ENCODE measurements at regions not wholly inside any gene's neighbourhood (a gene's known extent, or its start where the extent isn't known, plus 50 kb on each side); places are given as distances from the start of the nearest gene placed in this dataset.

DNA sequence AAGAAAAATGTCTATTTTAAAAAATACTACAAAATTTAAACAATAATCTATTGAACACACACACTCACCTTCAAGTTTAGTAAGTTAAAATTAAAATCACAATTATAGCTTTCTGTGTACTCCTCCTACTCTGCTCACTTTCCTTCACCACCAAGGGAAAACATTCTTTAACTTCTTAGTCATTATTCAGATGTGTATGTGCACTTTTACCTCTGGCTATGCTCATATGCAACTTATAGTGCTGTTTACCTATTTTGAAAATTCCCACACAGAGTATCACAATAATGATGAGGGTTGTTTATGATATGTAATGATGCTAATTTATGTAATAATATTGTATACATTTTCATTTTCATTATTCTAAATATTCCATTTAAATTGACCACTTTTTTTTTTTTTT is 661.4 kb downstream of the MRPL39 start:
- no peak overlapping the region for H3K27ac Mint-ChIP-seq
- no peak overlapping the region for H3K4me3 Mint-ChIP-seq
- no peaks in the 10 kb centered on the region for H3K27me3 Mint-ChIP-seq
- H3K4me1 Mint-ChIP-seq (ENCODE audit: low read depth in 2 of 2) = no peaks in the 10 kb centered on the region
- ATAC-seq (no peak), DNase-seq (ENCODE audit: low spot score) (no peak)
- peaks cover 18% of the 10 kb centered on the region for H3K9me3 Mint-ChIP-seq
- H3K36me3 Mint-ChIP-seq = no peaks in the 10 kb centered on the region

GRCh38 chr21:24941316-24942185 is 665.7 kb downstream of the MRPL39 start:
- no peak for ATAC-seq
- Mint-ChIP-seq H3K36me3 (no peaks in the 10 kb centered on the region), H3K4me3 (no peak overlapping the region), H3K9me3 (peaks cover 15% of the 10 kb centered on the region), H3K27me3 (no peaks in the 10 kb centered on the region), H3K27ac (no peak overlapping the region), H3K4me1 (ENCODE audit: low read depth in 2 of 2) (no peaks in the 10 kb centered on the region)
- no peak for DNase-seq (ENCODE audit: low spot score)

DNA sequence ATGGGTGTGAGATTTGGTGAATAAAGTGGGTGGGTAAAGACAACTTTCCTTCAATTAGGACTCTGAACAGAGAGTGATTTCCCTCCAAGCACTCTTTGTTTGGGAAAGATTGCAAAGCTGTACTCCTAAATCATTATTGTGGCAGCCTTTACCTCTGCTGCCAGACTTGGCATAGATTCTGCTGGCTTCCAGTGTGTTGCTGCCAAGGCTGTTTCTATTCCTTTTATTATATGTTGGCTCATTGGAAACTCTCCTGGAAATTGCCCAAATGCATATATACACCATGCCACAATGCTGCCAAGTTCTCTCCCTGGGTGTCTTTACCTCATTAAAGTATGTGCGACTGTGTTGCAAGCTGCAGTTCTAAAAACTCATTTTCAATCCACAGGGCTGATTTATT is 668.0 kb downstream of the MRPL39 start:
- no peaks in the 10 kb centered on the region for H3K4me1 Mint-ChIP-seq (ENCODE audit: low read depth in 2 of 2)
- no peak overlapping the region for H3K4me3 Mint-ChIP-seq
- DNase-seq (ENCODE audit: low spot score) (no peak), ATAC-seq (no peak)
- no peaks in the 10 kb centered on the region for H3K36me3 Mint-ChIP-seq
- no peak overlapping the region for H3K27ac Mint-ChIP-seq
- H3K9me3 Mint-ChIP-seq = peaks cover 11% of the 10 kb centered on the region
- H3K27me3 Mint-ChIP-seq = no peaks in the 10 kb centered on the region

GRCh38 chr21:24938573-24938972 is 668.7 kb downstream of the MRPL39 start:
- Mint-ChIP-seq H3K9me3 (peaks cover 11% of the 10 kb centered on the region), H3K27me3 (no peaks in the 10 kb centered on the region), H3K36me3 (no peaks in the 10 kb centered on the region), H3K4me3 (no peak overlapping the region), H3K4me1 (ENCODE audit: low read depth in 2 of 2) (no peaks in the 10 kb centered on the region), H3K27ac (no peak overlapping the region)
- ATAC-seq = no peak
- no peak for DNase-seq (ENCODE audit: low spot score)

- no peaks in the 10 kb centered on the region for H3K27me3 Mint-ChIP-seq
- H3K9me3 Mint-ChIP-seq = peaks cover 7% of the 10 kb centered on the region
- ATAC-seq (no peak), DNase-seq (ENCODE audit: low spot score) (no peak)
- H3K27ac Mint-ChIP-seq = no peak overlapping the region
- no peaks in the 10 kb centered on the region for H3K4me1 Mint-ChIP-seq (ENCODE audit: low read depth in 2 of 2)
- H3K4me3 Mint-ChIP-seq = no peak overlapping the region
- no peaks in the 10 kb centered on the region for H3K36me3 Mint-ChIP-seq
These were observed 671.3 kb downstream of the MRPL39 start for GRCh38 chr21:24935991-24936390.

GRCh38 chr21:24910591-24910990 is 696.7 kb downstream of the MRPL39 start:
- DNase-seq (ENCODE audit: low spot score) (no peak), ATAC-seq (no peak)
- no peak overlapping the region for H3K27ac Mint-ChIP-seq
- no peaks in the 10 kb centered on the region for H3K36me3 Mint-ChIP-seq
- H3K4me1 Mint-ChIP-seq (ENCODE audit: low read depth in 2 of 2) = no peaks in the 10 kb centered on the region
- H3K9me3 Mint-ChIP-seq = peaks cover 7% of the 10 kb centered on the region
- H3K4me3 Mint-ChIP-seq = no peak overlapping the region
- H3K27me3 Mint-ChIP-seq = no peaks in the 10 kb centered on the region

DNA sequence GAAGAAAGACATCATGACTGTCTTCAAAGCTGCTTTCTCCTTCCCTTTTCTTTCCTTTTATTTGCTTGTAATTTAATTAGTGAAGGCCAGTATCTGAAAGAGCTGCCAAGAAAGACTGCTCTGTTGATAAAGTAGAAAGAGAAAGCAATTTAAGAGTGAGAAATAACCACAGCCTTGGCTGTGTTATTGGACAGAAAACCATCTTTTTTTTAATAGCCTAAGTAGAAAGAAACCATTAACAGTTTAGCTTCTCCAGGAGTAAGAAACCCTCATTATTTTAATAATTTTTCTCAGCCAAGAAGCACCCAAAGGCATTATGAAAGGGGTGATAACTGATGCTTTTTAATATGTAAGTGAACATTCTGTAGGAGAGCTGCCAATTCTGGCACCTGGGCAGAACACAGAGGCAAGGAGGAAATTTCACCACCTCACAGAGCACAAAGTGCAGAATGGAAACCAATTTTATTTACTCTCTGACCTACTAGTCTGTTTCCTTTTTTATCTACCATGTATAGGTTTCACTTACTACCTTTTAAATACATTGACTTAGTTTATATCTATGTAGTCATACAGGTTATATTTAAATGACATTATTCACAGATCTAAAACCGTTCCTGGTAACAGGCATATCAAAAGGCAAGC is 703.2 kb downstream of the MRPL39 start:
- DNase-seq (ENCODE audit: low spot score) (no peak), ATAC-seq (no peak)
- Mint-ChIP-seq H3K27ac (no peak overlapping the region), H3K4me3 (no peak overlapping the region), H3K36me3 (no peaks in the 10 kb centered on the region), H3K9me3 (peaks cover 5% of the 10 kb centered on the region), H3K4me1 (ENCODE audit: low read depth in 2 of 2) (no peaks in the 10 kb centered on the region), H3K27me3 (no peaks in the 10 kb centered on the region)

GRCh38 chr21:24899138-24899537 is 708.1 kb downstream of the MRPL39 start:
- H3K9me3 Mint-ChIP-seq = peaks cover 8% of the 10 kb centered on the region
- no peak overlapping the region for H3K27ac Mint-ChIP-seq
- H3K4me3 Mint-ChIP-seq = no peak overlapping the region
- no peaks in the 10 kb centered on the region for H3K27me3 Mint-ChIP-seq
- ATAC-seq = no peak
- no peak for DNase-seq (ENCODE audit: low spot score)
- H3K4me1 Mint-ChIP-seq (ENCODE audit: low read depth in 2 of 2) = no peaks in the 10 kb centered on the region
- H3K36me3 Mint-ChIP-seq = no peaks in the 10 kb centered on the region

DNA sequence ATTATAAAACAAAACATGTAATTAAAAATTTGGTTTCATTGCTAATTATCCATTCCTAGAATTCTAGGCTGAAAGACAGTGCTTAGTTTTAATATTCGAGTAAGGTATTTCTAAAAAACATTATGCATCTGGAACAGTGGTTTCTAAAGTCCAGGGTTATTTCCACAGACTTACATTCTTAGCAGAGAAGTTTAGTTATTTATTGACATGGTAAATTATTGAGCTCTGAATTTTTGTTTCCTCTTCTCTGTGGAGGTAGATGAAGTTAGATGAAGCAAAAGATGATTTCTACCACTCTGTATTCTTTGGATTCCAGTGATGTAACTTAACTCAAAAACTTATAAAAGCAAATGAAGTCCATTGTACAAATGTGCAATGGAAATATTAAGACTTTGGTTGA is 709.4 kb downstream of the MRPL39 start:
- H3K4me3 Mint-ChIP-seq = no peak overlapping the region
- H3K27ac Mint-ChIP-seq = no peak overlapping the region
- no peak for DNase-seq (ENCODE audit: low spot score)

GRCh38 chr21:24896735-24897124 is 710.6 kb downstream of the MRPL39 start:
- Mint-ChIP-seq H3K27ac (no peak overlapping the region), H3K4me1 (ENCODE audit: low read depth in 2 of 2) (no peaks in the 10 kb centered on the region), H3K36me3 (no peaks in the 10 kb centered on the region), H3K27me3 (no peaks in the 10 kb centered on the region), H3K9me3 (peaks cover 3% of the 10 kb centered on the region), H3K4me3 (no peak overlapping the region)
- ATAC-seq (no peak), DNase-seq (ENCODE audit: low spot score) (no peak)

More for the DNA sequence above, 709.4 kb downstream of the MRPL39 start:
- H3K27me3 Mint-ChIP-seq = no peaks in the 10 kb centered on the region
- no peak for ATAC-seq
- no peaks in the 10 kb centered on the region for H3K4me1 Mint-ChIP-seq (ENCODE audit: low read depth in 2 of 2)
- peaks cover 8% of the 10 kb centered on the region for H3K9me3 Mint-ChIP-seq
- no peaks in the 10 kb centered on the region for H3K36me3 Mint-ChIP-seq

- Mint-ChIP-seq H3K4me1 (ENCODE audit: low read depth in 2 of 2) (no peaks in the 10 kb centered on the region), H3K27me3 (no peaks in the 10 kb centered on the region), H3K36me3 (no peaks in the 10 kb centered on the region), H3K27ac (no peak overlapping the region), H3K4me3 (no peak overlapping the region), H3K9me3 (peaks cover 3% of the 10 kb centered on the region)
- no peak for DNase-seq (ENCODE audit: low spot score)
- no peak for ATAC-seq
These were observed 711.2 kb downstream of the MRPL39 start for GRCh38 chr21:24895885-24896734.

GRCh38 chr21:24894324-24894723 is 713.0 kb downstream of the MRPL39 start:
- Mint-ChIP-seq H3K4me3 (no peak overlapping the region), H3K36me3 (no peaks in the 10 kb centered on the region), H3K27me3 (no peaks in the 10 kb centered on the region), H3K9me3 (peaks cover 3% of the 10 kb centered on the region), H3K4me1 (ENCODE audit: low read depth in 2 of 2) (no peaks in the 10 kb centered on the region), H3K27ac (no peak overlapping the region)
- ATAC-seq = no peak
- DNase-seq (ENCODE audit: low spot score) = no peak

DNA sequence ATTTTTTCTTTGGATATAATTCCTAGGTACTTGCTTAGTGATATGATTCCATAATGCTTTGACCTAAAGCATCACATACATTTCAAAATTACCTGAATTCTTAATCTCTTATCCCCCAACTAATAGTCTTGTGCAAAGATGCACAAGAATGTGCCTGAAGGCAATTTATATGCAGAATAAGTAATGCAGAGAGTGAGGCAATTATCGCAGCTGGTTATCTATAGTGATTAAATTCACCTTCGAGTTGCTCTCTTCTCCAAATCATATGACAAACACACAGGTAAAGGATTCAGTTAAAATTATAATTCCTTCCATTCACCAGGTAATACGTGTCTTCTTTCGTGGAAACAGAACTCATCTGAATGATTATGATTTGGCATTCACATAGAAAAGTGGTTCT is 717.3 kb downstream of the MRPL39 start:
- Mint-ChIP-seq H3K4me3 (no peak overlapping the region), H3K27me3 (no peaks in the 10 kb centered on the region), H3K36me3 (no peaks in the 10 kb centered on the region), H3K4me1 (ENCODE audit: low read depth in 2 of 2) (no peaks in the 10 kb centered on the region), H3K27ac (no peak overlapping the region), H3K9me3 (peaks cover under 1% of the 10 kb centered on the region)
- ATAC-seq = no peak
- no peak for DNase-seq (ENCODE audit: low spot score)

- no peak for DNase-seq (ENCODE audit: low spot score)
- H3K36me3 Mint-ChIP-seq = peaks cover 4% of the 10 kb centered on the region
- no peaks in the 10 kb centered on the region for H3K27me3 Mint-ChIP-seq
- no peaks in the 10 kb centered on the region for H3K4me1 Mint-ChIP-seq (ENCODE audit: low read depth in 2 of 2)
- no peak overlapping the region for H3K27ac Mint-ChIP-seq
- H3K4me3 Mint-ChIP-seq = no peak overlapping the region
- ATAC-seq = no peak
- peaks cover 17% of the 10 kb centered on the region for H3K9me3 Mint-ChIP-seq
These were observed 725.8 kb downstream of the MRPL39 start for GRCh38 chr21:24881506-24881905.
